ENCODE measurements at regions not wholly inside any gene's neighbourhood (a gene's known extent, or its start where the extent isn't known, plus 50 kb on each side); places are given as distances from the start of the nearest gene placed in this dataset.

GRCh38 chr6:165092881-165093595 lies 216.4 kb downstream of the C6orf118 start:
- H3K27me3 Mint-ChIP-seq (ENCODE audit: insufficient read depth): no peaks in the 10 kb centered on the region
- peaks cover 18% of the 10 kb centered on the region for H3K9me3 Mint-ChIP-seq
- no peaks in the 10 kb centered on the region for H3K4me1 Mint-ChIP-seq (ENCODE audit: low read depth)
- no peak overlapping the region for H3K27ac Mint-ChIP-seq
- no peak for DNase-seq (ENCODE audit: low spot score)
- H3K4me3 Mint-ChIP-seq: no peak overlapping the region
- no peaks in the 10 kb centered on the region for H3K36me3 Mint-ChIP-seq (ENCODE audit: low read depth)
- intact Hi-C loops (cut with micrococcal nuclease): no loop called here

GRCh38 chr6:165091121-165091785 lies 218.2 kb downstream of the C6orf118 start:
- no peak overlapping the region for H3K27ac Mint-ChIP-seq
- no peaks in the 10 kb centered on the region for H3K27me3 Mint-ChIP-seq (ENCODE audit: insufficient read depth)
- H3K4me1 Mint-ChIP-seq (ENCODE audit: low read depth): no peaks in the 10 kb centered on the region
- intact Hi-C loops (cut with micrococcal nuclease): no loop called here
- DNase-seq (ENCODE audit: low spot score): no peak
- peaks cover 13% of the 10 kb centered on the region for H3K9me3 Mint-ChIP-seq
- no peak overlapping the region for H3K4me3 Mint-ChIP-seq
- no peaks in the 10 kb centered on the region for H3K36me3 Mint-ChIP-seq (ENCODE audit: low read depth)

- intact Hi-C loops (cut with micrococcal nuclease): no loop called here
- Mint-ChIP-seq H3K36me3 (ENCODE audit: low read depth) (no peaks in the 10 kb centered on the region), H3K4me3 (no peak overlapping the region), H3K27me3 (ENCODE audit: insufficient read depth) (no peaks in the 10 kb centered on the region), H3K27ac (no peak overlapping the region), H3K4me1 (ENCODE audit: low read depth) (no peaks in the 10 kb centered on the region), H3K9me3 (peaks cover 9% of the 10 kb centered on the region)
- no peak for DNase-seq (ENCODE audit: low spot score)
These were observed 219.2 kb downstream of the C6orf118 start for GRCh38 chr6:165090242-165090641.

- DNase-seq (ENCODE audit: low spot score): no peak
- H3K36me3 Mint-ChIP-seq (ENCODE audit: low read depth): no peaks in the 10 kb centered on the region
These were observed 222.6 kb downstream of the C6orf118 start for GRCh38 chr6:165086814-165087213.

GRCh38 chr6:165082636-165083035 lies 226.8 kb downstream of the C6orf118 start:
- H3K4me3 Mint-ChIP-seq: no peak overlapping the region
- no peaks in the 10 kb centered on the region for H3K27me3 Mint-ChIP-seq (ENCODE audit: insufficient read depth)
- H3K4me1 Mint-ChIP-seq (ENCODE audit: low read depth): no peaks in the 10 kb centered on the region
- DNase-seq (ENCODE audit: low spot score): no peak
- H3K27ac Mint-ChIP-seq: no peak overlapping the region
- H3K9me3 Mint-ChIP-seq: no peaks in the 10 kb centered on the region
- intact Hi-C loops (cut with micrococcal nuclease): no loop called here
- H3K36me3 Mint-ChIP-seq (ENCODE audit: low read depth): no peaks in the 10 kb centered on the region

More at GRCh38 chr6:165086814-165087213, 222.6 kb downstream of the C6orf118 start:
- Mint-ChIP-seq H3K27me3 (ENCODE audit: insufficient read depth) (no peaks in the 10 kb centered on the region), H3K27ac (no peak overlapping the region), H3K9me3 (peaks cover 9% of the 10 kb centered on the region), H3K4me3 (no peak overlapping the region), H3K4me1 (ENCODE audit: low read depth) (no peaks in the 10 kb centered on the region)
- intact Hi-C loops (cut with micrococcal nuclease): no loop called here

- DNase-seq (ENCODE audit: low spot score): no peak
- H3K27ac Mint-ChIP-seq: no peak overlapping the region
- intact Hi-C loops (cut with micrococcal nuclease): no loop called here
- H3K36me3 Mint-ChIP-seq (ENCODE audit: low read depth): no peaks in the 10 kb centered on the region
- H3K4me3 Mint-ChIP-seq: no peak overlapping the region
- no peaks in the 10 kb centered on the region for H3K4me1 Mint-ChIP-seq (ENCODE audit: low read depth)
- no peaks in the 10 kb centered on the region for H3K27me3 Mint-ChIP-seq (ENCODE audit: insufficient read depth)
- no peaks in the 10 kb centered on the region for H3K9me3 Mint-ChIP-seq
These were observed 227.4 kb downstream of the C6orf118 start for GRCh38 chr6:165081944-165082532.

- intact Hi-C loops (cut with micrococcal nuclease): no loop called here
- H3K9me3 Mint-ChIP-seq: no peaks in the 10 kb centered on the region
- no peak overlapping the region for H3K4me3 Mint-ChIP-seq
- H3K36me3 Mint-ChIP-seq (ENCODE audit: low read depth): no peaks in the 10 kb centered on the region
- no peak overlapping the region for H3K27ac Mint-ChIP-seq
- no peaks in the 10 kb centered on the region for H3K27me3 Mint-ChIP-seq (ENCODE audit: insufficient read depth)
- no peaks in the 10 kb centered on the region for H3K4me1 Mint-ChIP-seq (ENCODE audit: low read depth)
- no peak for DNase-seq (ENCODE audit: low spot score)
These were observed 231.5 kb downstream of the C6orf118 start for GRCh38 chr6:165077876-165078275.

- Mint-ChIP-seq H3K27ac (no peak overlapping the region), H3K27me3 (ENCODE audit: insufficient read depth) (no peaks in the 10 kb centered on the region), H3K4me1 (ENCODE audit: low read depth) (no peaks in the 10 kb centered on the region), H3K9me3 (no peaks in the 10 kb centered on the region), H3K36me3 (ENCODE audit: low read depth) (no peaks in the 10 kb centered on the region), H3K4me3 (no peak overlapping the region)
- intact Hi-C loops (cut with micrococcal nuclease): no loop called here
- DNase-seq (ENCODE audit: low spot score): no peak
These were observed 237.5 kb downstream of the C6orf118 start for GRCh38 chr6:165071906-165072305.

- no peaks in the 10 kb centered on the region for H3K27me3 Mint-ChIP-seq (ENCODE audit: insufficient read depth)
- H3K4me1 Mint-ChIP-seq (ENCODE audit: low read depth): no peaks in the 10 kb centered on the region
- H3K36me3 Mint-ChIP-seq (ENCODE audit: low read depth): no peaks in the 10 kb centered on the region
- H3K4me3 Mint-ChIP-seq: no peak overlapping the region
- H3K27ac Mint-ChIP-seq: no peak overlapping the region
- DNase-seq (ENCODE audit: low spot score): no peak
- H3K9me3 Mint-ChIP-seq: peaks cover 25% of the 10 kb centered on the region
- intact Hi-C loops (cut with micrococcal nuclease): no loop called here
These were observed 248.7 kb downstream of the C6orf118 start for GRCh38 chr6:165060720-165061119.

GRCh38 chr6:165059032-165059431 lies 250.4 kb downstream of the C6orf118 start:
- H3K9me3 Mint-ChIP-seq: peaks cover 19% of the 10 kb centered on the region
- intact Hi-C loops (cut with micrococcal nuclease): no loop called here
- H3K36me3 Mint-ChIP-seq (ENCODE audit: low read depth): no peaks in the 10 kb centered on the region
- no peak overlapping the region for H3K4me3 Mint-ChIP-seq
- H3K27ac Mint-ChIP-seq: no peak overlapping the region
- no peaks in the 10 kb centered on the region for H3K4me1 Mint-ChIP-seq (ENCODE audit: low read depth)
- no peak for DNase-seq (ENCODE audit: low spot score)
- no peaks in the 10 kb centered on the region for H3K27me3 Mint-ChIP-seq (ENCODE audit: insufficient read depth)

- DNase-seq (ENCODE audit: low spot score): no peak
- Mint-ChIP-seq H3K36me3 (ENCODE audit: low read depth) (no peaks in the 10 kb centered on the region), H3K9me3 (peaks cover 11% of the 10 kb centered on the region), H3K27me3 (ENCODE audit: insufficient read depth) (no peaks in the 10 kb centered on the region), H3K27ac (no peak overlapping the region), H3K4me1 (ENCODE audit: low read depth) (no peaks in the 10 kb centered on the region), H3K4me3 (no peak overlapping the region)
- intact Hi-C loops (cut with micrococcal nuclease): no loop called here
These were observed 253.1 kb downstream of the C6orf118 start for GRCh38 chr6:165056292-165056691.

GRCh38 chr6:165055231-165055630 lies 254.2 kb downstream of the C6orf118 start:
- Mint-ChIP-seq H3K4me1 (ENCODE audit: low read depth) (no peaks in the 10 kb centered on the region), H3K36me3 (ENCODE audit: low read depth) (no peaks in the 10 kb centered on the region), H3K9me3 (peaks cover 9% of the 10 kb centered on the region), H3K27ac (no peak overlapping the region), H3K27me3 (ENCODE audit: insufficient read depth) (no peaks in the 10 kb centered on the region), H3K4me3 (no peak overlapping the region)
- DNase-seq (ENCODE audit: low spot score): no peak
- intact Hi-C loops (cut with micrococcal nuclease): no loop called here
